NK-92 treated with Interleukin-12 subunit alpha and Interleukin-12 subunit beta, amount 100 ng/mL, for 24 hours (cell line): ENCODE measurements at regions not wholly inside any gene's neighbourhood (a gene's known extent, or its start where the extent isn't known, plus 50 kb on each side); places are given as distances from the start of the nearest gene placed in this dataset.
A peak's percentile ranks its signal among the peaks of the same experiment; 100 is the strongest.
"Not testable (repeated sequence)": the region's sequence is repeated elsewhere in the genome, so short reads cannot be mapped to it uniquely, and the experiment has no call there.

Experiments used
- DNase-seq: peaks from one replicate; lab custom pipeline; 2025; lab: John Stamatoyannopoulos, UW

- DNase-seq = no peak
These were observed 53.1 kb upstream of the BEND4 start for GRCh38 chr4:42205541-42205940.

GRCh38 chr4:42216664-42217063, 64.2 kb upstream of the BEND4 start:
- no peak for DNase-seq

GRCh38 chr4:42225286-42225685, 72.8 kb upstream of the BEND4 start:
- no peak for DNase-seq

GRCh38 chr4:42234817-42235216, 82.4 kb upstream of the BEND4 start:
- no peak for DNase-seq

GRCh38 chr4:42235304-42236021, 83.0 kb upstream of the BEND4 start:
- no peak for DNase-seq

GRCh38 chr4:42237010-42237409, 84.6 kb upstream of the BEND4 start:
- no peak for DNase-seq

- no peak for DNase-seq
These were observed 85.0 kb upstream of the BEND4 start for GRCh38 chr4:42237451-42237850.

GRCh38 chr4:42248972-42249371, 96.5 kb upstream of the BEND4 start:
- no peak for DNase-seq

- DNase-seq = no peak
These were observed 99.9 kb upstream of the BEND4 start for GRCh38 chr4:42252315-42252714.

GRCh38 chr4:42257645-42258044, 105.2 kb upstream of the BEND4 start:
- not testable (repeated sequence) for DNase-seq

GRCh38 chr4:42262701-42263490, 110.4 kb upstream of the BEND4 start:
- no peak for DNase-seq

GRCh38 chr4:42265782-42266602, 113.5 kb upstream of the BEND4 start:
- no peak for DNase-seq

GRCh38 chr4:42267724-42268123, 115.3 kb upstream of the BEND4 start:
- DNase-seq = no peak

- DNase-seq = no peak
These were observed 116.4 kb upstream of the BEND4 start for GRCh38 chr4:42268824-42269223.

- DNase-seq = no peak
These were observed 118.6 kb upstream of the BEND4 start for GRCh38 chr4:42271096-42271495.

GRCh38 chr4:42277291-42277690, 120.0 kb upstream of the SHISA3 start:
- DNase-seq = no peak

GRCh38 chr4:42278709-42279324, 118.5 kb upstream of the SHISA3 start:
- DNase-seq = no peak

GRCh38 chr4:42280327-42281095, 116.8 kb upstream of the SHISA3 start:
- DNase-seq = peak; percentile 4

- peak; percentile 47 for DNase-seq
These were observed 115.8 kb upstream of the SHISA3 start for GRCh38 chr4:42281324-42282020.

GRCh38 chr4:42282081-42282901, 115.0 kb upstream of the SHISA3 start:
- peak; percentile 6 for DNase-seq
